ENCODE measurements at regions not wholly inside any gene's neighbourhood (a gene's known extent, or its start where the extent isn't known, plus 50 kb on each side); places are given as distances from the start of the nearest gene placed in this dataset.

DNA sequence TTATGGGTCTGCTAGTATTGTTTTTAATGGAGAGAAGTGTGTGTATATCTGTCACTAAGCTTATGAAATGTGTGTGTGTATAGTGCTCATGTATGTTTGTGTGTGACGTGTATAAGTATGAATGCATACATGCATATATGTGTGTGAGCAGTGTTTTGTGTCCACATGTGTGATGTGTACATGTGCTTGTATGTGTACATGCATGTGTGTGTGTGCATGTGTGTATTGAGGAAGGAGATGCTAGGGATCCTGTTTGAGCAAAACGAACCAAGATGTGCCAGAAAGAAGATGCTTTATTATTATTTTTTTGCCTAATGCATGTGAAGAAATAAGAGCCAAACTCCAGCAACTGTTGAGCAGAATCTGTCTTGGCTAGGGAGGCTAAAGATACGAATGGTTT, 301.3 kb upstream of the SKOR2 start:
- TF ChIP-seq, protein P1, sequence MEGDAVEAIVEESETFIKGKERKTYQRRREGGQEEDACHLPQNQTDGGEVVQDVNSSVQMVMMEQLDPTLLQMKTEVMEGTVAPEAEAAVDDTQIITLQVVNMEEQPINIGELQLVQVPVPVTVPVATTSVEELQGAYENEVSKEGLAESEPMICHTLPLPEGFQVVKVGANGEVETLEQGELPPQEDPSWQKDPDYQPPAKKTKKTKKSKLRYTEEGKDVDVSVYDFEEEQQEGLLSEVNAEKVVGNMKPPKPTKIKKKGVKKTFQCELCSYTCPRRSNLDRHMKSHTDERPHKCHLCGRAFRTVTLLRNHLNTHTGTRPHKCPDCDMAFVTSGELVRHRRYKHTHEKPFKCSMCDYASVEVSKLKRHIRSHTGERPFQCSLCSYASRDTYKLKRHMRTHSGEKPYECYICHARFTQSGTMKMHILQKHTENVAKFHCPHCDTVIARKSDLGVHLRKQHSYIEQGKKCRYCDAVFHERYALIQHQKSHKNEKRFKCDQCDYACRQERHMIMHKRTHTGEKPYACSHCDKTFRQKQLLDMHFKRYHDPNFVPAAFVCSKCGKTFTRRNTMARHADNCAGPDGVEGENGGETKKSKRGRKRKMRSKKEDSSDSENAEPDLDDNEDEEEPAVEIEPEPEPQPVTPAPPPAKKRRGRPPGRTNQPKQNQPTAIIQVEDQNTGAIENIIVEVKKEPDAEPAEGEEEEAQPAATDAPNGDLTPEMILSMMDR (IDR thresholded peaks at IDR 0.05; ENCODE audit: low read depth, low read length, missing control alignments) = no peak
- no peak for DNase-seq (ENCODE audit: low read depth)
- H3K4me3 ChIP-seq (ENCODE audit: low read depth, low read length) = no peak overlapping the region
- in situ Hi-C loops (cut with HindIII; ENCODE audit: low sequenced_read_pairs) = loop anchor here (5.0 kb wide), 1 partner anchor 45 kb away; no protein-coding TSS in a partner anchor

DNA sequence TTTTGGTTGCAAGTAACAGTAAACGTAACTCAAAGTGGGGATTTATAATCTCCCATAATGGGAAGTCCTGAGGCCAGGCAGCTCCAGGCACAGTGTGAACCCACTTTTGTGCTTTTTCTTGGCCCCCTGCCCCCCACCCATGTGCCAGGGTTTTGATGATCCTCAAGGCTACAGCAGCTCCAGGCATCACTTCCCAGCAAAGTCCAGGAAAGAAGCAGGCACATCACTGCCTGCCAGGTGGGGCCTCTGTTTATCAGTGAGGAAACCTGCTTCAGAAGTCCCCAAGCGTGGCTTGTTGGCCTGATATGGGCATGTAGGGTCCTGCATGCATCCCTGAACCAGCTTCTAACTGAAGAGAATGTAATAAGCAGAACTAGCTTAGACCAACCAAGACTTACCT, 299.2 kb upstream of the SKOR2 start:
- in situ Hi-C loops (cut with HindIII; ENCODE audit: low sequenced_read_pairs) = loop anchor here (5.0 kb wide), 1 partner anchor 47 kb away; no protein-coding TSS in a partner anchor
- H3K4me3 ChIP-seq (ENCODE audit: low read depth, low read length) = no peak overlapping the region
- TF ChIP-seq, protein P1 (IDR thresholded peaks at IDR 0.05; ENCODE audit: low read depth, low read length, missing control alignments) = no peak
- DNase-seq (ENCODE audit: low read depth) = no peak

DNA sequence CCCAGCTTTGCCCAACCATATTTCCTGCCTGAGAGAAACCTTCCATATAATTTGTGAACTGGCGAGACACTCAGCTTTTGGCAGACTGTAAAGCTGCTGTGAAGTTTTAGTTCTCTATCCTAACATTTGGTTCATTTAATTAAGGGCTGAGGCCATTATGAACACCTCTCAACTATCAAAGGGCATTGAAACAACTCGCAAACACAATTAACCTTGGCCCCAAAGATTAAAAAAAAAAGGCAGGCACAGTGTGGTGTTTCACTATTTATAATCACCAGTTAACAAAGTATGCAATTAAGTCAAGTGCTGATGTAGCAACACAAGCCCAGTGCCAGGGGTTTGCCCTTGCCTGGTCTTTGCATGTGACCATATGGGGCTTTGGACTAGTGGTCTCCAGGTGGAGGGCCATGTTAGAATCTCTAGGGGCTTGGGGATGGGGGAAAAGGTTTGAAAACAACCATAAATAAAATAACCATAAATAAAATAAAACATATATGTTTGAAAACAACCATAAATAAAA, 297.6 kb upstream of the SKOR2 start:
- TF ChIP-seq, protein P1 (IDR thresholded peaks at IDR 0.05; ENCODE audit: low read depth, low read length, missing control alignments) = no peak
- H3K4me3 ChIP-seq (ENCODE audit: low read depth, low read length) = no peak overlapping the region
- DNase-seq (ENCODE audit: low read depth) = no peak
- in situ Hi-C loops (cut with HindIII; ENCODE audit: low sequenced_read_pairs) = no loop called here

DNA sequence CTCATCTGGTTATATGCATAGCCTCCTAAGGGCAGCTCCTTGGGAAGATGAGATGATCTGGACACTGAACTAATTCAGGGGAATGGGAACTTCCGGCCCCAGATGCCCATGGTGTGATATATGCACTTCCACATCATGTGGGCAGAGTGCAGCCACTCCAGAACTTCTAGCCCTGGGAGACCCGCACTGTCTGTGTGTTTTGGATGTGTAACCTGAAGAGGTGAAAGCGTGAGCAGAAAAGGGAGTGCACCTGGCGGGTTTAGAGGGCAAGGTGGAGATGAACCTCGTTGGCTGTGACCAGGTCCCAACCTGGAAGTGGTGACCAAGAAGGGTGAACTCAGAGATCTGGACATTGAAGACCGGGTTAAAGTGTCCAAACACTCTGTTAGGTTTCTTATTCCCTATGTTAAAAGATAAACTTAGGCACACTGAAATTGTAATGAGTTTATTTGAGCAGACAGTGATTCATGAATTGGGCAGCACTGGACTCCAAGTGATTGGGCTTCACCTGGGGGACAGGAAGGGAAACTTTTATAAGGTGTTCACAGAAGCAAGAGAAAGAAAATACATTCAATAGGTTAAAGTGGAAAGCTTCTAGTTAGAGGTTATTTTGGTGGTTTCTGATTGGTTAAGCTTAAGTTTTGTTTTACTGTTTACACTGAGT, 296.2 kb upstream of the SKOR2 start:
- TF ChIP-seq, protein P1 (IDR thresholded peaks at IDR 0.05; ENCODE audit: low read depth, low read length, missing control alignments) = no peak
- no peak for DNase-seq (ENCODE audit: low read depth)
- in situ Hi-C loops (cut with HindIII; ENCODE audit: low sequenced_read_pairs) = no loop called here
- no peak overlapping the region for H3K4me3 ChIP-seq (ENCODE audit: low read depth, low read length)

DNA sequence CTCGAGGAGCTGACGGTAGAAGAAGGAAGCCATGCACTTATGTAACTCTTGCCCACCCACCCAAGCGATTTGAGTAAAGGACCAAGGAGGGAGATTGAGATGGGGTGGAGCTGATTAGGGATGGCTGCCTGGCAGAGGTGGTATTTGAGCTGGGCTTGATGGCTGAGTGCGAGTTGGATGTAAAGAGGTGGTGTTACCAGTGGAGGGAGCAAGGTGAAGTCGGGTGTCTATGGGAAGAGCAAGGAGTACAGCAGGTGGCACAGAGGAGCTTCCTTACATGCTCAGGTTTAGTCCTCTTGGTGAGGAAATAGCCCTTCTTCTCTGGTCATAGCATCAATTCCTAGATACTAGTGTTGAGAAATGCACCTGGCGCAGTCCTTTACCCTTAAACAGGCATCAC, 294.2 kb upstream of the SKOR2 start:
- no peak for DNase-seq (ENCODE audit: low read depth)
- H3K4me3 ChIP-seq (ENCODE audit: low read depth, low read length) = no peak overlapping the region
- in situ Hi-C loops (cut with HindIII; ENCODE audit: low sequenced_read_pairs) = no loop called here
- TF ChIP-seq, protein P1 (IDR thresholded peaks at IDR 0.05; ENCODE audit: low read depth, low read length, missing control alignments) = no peak

DNA sequence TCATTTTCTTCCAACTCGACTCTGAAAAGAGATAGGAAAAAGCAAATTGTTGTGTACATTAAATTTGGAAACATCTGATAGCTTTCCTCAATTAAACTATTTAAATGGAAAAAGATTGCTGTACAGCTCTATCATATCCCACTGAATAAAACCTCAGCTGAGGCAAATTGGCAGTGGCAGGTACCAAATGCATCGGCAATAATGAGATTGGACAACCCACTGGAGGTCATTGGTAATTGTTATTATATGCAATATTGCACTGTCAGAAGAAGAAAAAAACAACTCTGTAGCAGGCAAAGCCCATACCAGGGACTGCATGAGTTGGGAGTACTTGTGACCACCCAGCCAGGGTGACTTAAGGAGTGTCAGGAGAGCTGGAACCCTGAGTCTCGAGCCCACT, 291.6 kb upstream of the SKOR2 start:
- no peak overlapping the region for H3K4me3 ChIP-seq (ENCODE audit: low read depth, low read length)
- in situ Hi-C loops (cut with HindIII; ENCODE audit: low sequenced_read_pairs) = no loop called here
- DNase-seq (ENCODE audit: low read depth) = no peak
- TF ChIP-seq, protein P1 (IDR thresholded peaks at IDR 0.05; ENCODE audit: low read depth, low read length, missing control alignments) = no peak

Measured in astrocyte of the cerebellum (primary cell).